ENCODE measurements at regions not wholly inside any gene's neighbourhood (a gene's known extent, or its start where the extent isn't known, plus 50 kb on each side); places are given as distances from the start of the nearest gene placed in this dataset.

DNA sequence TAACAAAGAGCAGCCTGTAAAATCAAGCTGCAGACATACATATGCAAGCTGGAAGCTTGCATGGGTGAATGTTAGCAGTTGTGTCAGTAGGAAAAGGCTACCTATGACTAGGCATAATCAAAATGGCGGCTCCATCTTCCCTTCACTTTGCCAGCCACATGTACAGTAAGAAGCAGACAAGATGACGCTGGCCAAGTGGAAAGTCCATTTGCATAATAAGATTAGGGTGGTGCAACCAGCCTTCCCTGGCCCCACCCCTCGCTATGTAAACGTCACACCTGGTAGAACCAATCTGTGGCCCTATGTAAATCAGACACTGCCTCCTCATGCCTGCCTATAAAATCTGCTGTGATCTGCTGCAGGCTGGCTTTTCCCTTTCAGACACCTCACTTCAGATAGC, 171.9 kb upstream of the USP25 start (continued):
- TF ChIP-seq ZNF316 (IDR thresholded peaks at IDR 0.05) (peak; percentile 16; the same call in 1 of the 2 replicates), SNRNP70 (optimal IDR thresholded peaks at IDR 0.05; ENCODE audit: low read depth, low read length) (no peak), EP400 (IDR thresholded peaks at IDR 0.05) (peak; percentile 23; the same call in 1 of the 2 replicates)

DNA sequence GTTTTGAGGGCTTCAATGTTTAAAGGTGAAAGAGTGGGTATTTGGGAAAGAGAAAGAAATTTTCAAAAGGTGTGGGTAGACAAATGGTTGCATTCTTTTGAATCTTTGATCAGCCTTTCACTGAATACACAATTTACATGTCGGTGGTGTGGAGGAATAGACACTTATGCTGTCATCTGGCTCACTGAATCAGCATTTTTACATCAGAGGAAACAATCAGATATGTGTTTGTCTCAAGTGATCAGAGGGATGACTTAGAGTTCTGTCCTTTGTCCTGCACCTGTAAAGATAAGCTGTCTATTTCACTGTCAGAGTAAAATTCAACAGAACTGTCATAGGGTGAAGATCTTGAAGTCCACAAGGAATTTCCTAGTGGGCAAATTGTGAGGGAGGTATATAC, 170.9 kb upstream of the USP25 start:
- FAIRE-seq (no peak), ATAC-seq (no peak), DNase-seq (ENCODE audit: extremely low read depth in 1 of 4, low spot score in 3 of 4) (peak in 1 of 4 experiments; percentile 17)
- Histone ChIP-seq H3K4me1 (replicated peaks in 1 of 2; ENCODE audit: control insufficient read depth in 2 of 2, insufficient read depth in 2 of 2, low read length in 2 of 2) (no peaks in the 10 kb centered on the region), H2AFZ (ENCODE audit: low read depth, low read length) (no peak overlapping the region), H4K20me1 (replicated peaks; ENCODE audit: control insufficient read depth, insufficient read depth, low read length) (no peaks in the 10 kb centered on the region), H3K4me3 (no peak overlapping the region), H3K9me3 (replicated peaks; ENCODE audit: control insufficient read depth, insufficient read depth, low read depth, low read length) (no peaks in the 10 kb centered on the region), H3K4me2 (ENCODE audit: insufficient read depth, low read length) (no peak overlapping the region), H3K9me1 (ENCODE audit: control insufficient read depth, insufficient read depth, low read length) (no peaks in the 10 kb centered on the region), H3K27ac (ENCODE audit: extremely low read depth, low read depth, low read length) (no peak overlapping the region), H3K79me2 (ENCODE audit: control insufficient read depth, insufficient read depth, low read length) (no peaks in the 10 kb centered on the region), H3K9ac (ENCODE audit: insufficient read depth in 1 of 2, low read depth in 2 of 2, low read length in 2 of 2) (no peak overlapping the region), H3K27me3 (ENCODE audit: control insufficient read depth in 2 of 2, insufficient read depth in 2 of 2, low read length in 2 of 2) (no peaks in the 10 kb centered on the region), H3K36me3 (ENCODE audit: control insufficient read depth, insufficient read depth, low read length) (no peaks in the 10 kb centered on the region)
- POLR2A ChIA-PET = no interaction called here
- 0% methylated on average over 1 of the region's 1 CpG for WGBS (ENCODE audit: insufficient coverage, low coverage, missing lambda C conversion rate)
- in situ Hi-C loops (cut with MboI) (no loop called here), intact Hi-C loops (cut with micrococcal nuclease) (no loop called here)
- no TSS peak for BruUV-seq (replicated peaks)
- CTCF ChIA-PET (ENCODE audit: low intra/inter-chr PET ratio) = no interaction called here
- TF ChIP-seq ZEB2 (IDR thresholded peaks at IDR 0.05) (peak; percentile 20; the same call in 1 of the 2 replicates), TAL1 (IDR thresholded peaks at IDR 0.05) (peak; percentile 33), C11orf30 (IDR thresholded peaks at IDR 0.05; ENCODE audit: low read depth) (peak; percentile 82), ARID1B (IDR thresholded peaks at IDR 0.05) (peak; percentile 43; the same call in 1 of the 2 replicates), EP300 (IDR thresholded peaks at IDR 0.05; ENCODE audit: low read length) (0 out of 2 replicates have a peak, but pooled peaks have one; percentile 6), SOX6 (IDR thresholded peaks at IDR 0.05) (peak; percentile 67), NFE2 (IDR thresholded peaks at IDR 0.05; ENCODE audit: low read depth) (peak; percentile 49), MECOM (CRISPR knock-in tag; IDR thresholded peaks at IDR 0.05) (peak; percentile 56; the same call in 1 of the 2 replicates), ZNF316 (IDR thresholded peaks at IDR 0.05) (peak; percentile 85), CBFA2T2 (conservative IDR thresholded peaks at IDR 0.05) (0 out of 2 replicates have a peak, but pooled peaks have one; percentile 11), SMARCA5 (IDR thresholded peaks at IDR 0.05) (no peak), HMGN3 (IDR thresholded peaks at IDR 0.05; ENCODE audit: borderline replicate concordance, extremely low read depth, insufficient read length, low read depth, low read length) (no peak), POU5F1 (IDR thresholded peaks at IDR 0.05; ENCODE audit: borderline replicate concordance, low read depth, low read length, partially characterized antibody) (no peak), MAFF (IDR thresholded peaks at IDR 0.05; ENCODE audit: low read length) (peak; percentile 42; the same call in 1 of the 2 replicates), LCOR (CRISPR knock-in tag; IDR thresholded peaks at IDR 0.05) (no peak), MBD1 (CRISPR knock-in tag; IDR thresholded peaks at IDR 0.05) (no peak), RB1 (IDR thresholded peaks at IDR 0.05; ENCODE audit: low read depth) (no peak)
- TF ChIP-seq, protein P1, sequence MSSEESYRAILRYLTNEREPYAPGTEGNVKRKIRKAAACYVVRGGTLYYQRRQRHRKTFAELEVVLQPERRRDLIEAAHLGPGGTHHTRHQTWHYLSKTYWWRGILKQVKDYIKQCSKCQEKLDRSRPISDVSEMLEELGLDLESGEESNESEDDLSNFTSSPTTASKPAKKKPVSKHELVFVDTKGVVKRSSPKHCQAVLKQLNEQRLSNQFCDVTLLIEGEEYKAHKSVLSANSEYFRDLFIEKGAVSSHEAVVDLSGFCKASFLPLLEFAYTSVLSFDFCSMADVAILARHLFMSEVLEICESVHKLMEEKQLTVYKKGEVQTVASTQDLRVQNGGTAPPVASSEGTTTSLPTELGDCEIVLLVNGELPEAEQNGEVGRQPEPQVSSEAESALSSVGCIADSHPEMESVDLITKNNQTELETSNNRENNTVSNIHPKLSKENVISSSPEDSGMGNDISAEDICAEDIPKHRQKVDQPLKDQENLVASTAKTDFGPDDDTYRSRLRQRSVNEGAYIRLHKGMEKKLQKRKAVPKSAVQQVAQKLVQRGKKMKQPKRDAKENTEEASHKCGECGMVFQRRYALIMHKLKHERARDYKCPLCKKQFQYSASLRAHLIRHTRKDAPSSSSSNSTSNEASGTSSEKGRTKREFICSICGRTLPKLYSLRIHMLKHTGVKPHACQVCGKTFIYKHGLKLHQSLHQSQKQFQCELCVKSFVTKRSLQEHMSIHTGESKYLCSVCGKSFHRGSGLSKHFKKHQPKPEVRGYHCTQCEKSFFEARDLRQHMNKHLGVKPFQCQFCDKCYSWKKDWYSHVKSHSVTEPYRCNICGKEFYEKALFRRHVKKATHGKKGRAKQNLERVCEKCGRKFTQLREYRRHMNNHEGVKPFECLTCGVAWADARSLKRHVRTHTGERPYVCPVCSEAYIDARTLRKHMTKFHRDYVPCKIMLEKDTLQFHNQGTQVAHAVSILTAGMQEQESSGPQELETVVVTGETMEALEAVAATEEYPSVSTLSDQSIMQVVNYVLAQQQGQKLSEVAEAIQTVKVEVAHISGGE (CRISPR knock-in tag; IDR thresholded peaks at IDR 0.05) = no peak
